Neural cell (in vitro differentiated cells): ENCODE measurements at regions not wholly inside any gene's neighbourhood (a gene's known extent, or its start where the extent isn't known, plus 50 kb on each side); places are given as distances from the start of the nearest gene placed in this dataset.

Experiments used
- H2AFZ ChIP-seq: fragments of 200-600, 300-800 bp; sonication (generic), shearing (Covaris generic); 2 replicates; pipeline ENCODE4 v1.6.0; 2014; ENCODE audit warnings: low read depth, mild to moderate bottlenecking, antibody characterized with exemption, low read length, moderate library complexity
- H3F3A ChIP-seq: fragments of 200-600 bp; shearing (Covaris generic); 2 replicates; pipeline ENCODE4 v1.6.1; 2016; ENCODE audit warnings: mild to moderate bottlenecking, moderate library complexity, mixed read lengths, antibody characterized with exemption, low read length; ENCODE audit not compliant: insufficient read depth, poor library complexity, severe bottlenecking
- H3K27ac ChIP-seq: fragments of 200-600, 300-800 bp; sonication (generic), shearing (Covaris generic); 2 replicates; pipeline ENCODE4 v1.5.1; 2014; ENCODE audit warnings: mild to moderate bottlenecking, low read length, moderate library complexity
- H3K27me3 ChIP-seq: fragments of 300-800, 200-600 bp; sonication (generic), shearing (Covaris generic); 2 replicates; pipeline ENCODE4 v1.6.0; 2014; ENCODE audit warnings: mild to moderate bottlenecking, low read depth, low read length, moderate library complexity; ENCODE audit not compliant: insufficient read depth
- H3K36me3 ChIP-seq: fragments of 300-800, 200-600 bp; sonication (generic), shearing (Covaris generic); 2 replicates; pipeline ENCODE4 v1.5.1; 2014; ENCODE audit warnings: mild to moderate bottlenecking, antibody characterized with exemption, low read length, moderate library complexity; ENCODE audit not compliant: insufficient read depth
- H3K4me2 ChIP-seq: fragments of 300-800, 200-600 bp; sonication (generic), shearing (Covaris generic); 2 replicates; pipeline ENCODE4 v1.6.0; 2014; ENCODE audit warnings: mild to moderate bottlenecking, low read length
- H3K4me3 ChIP-seq: fragments of 300-800, 200-600 bp; sonication (generic), shearing (Covaris generic); 2 replicates; pipeline ENCODE4 v1.5.1; 2014; ENCODE audit warnings: mild to moderate bottlenecking, low read length, moderate library complexity
- H3K79me2 ChIP-seq: fragments of 200-600 bp; shearing (Covaris generic); replicated peaks from 2 replicates; pipeline ENCODE4 v1.6.0; 2014; ENCODE audit warnings: mild to moderate bottlenecking, low read length, moderate library complexity; ENCODE audit not compliant: insufficient read depth
- H3K9ac ChIP-seq: fragments of 300-800, 200-600 bp; sonication (generic), shearing (Covaris generic); 2 replicates; pipeline ENCODE4 v1.6.1; 2016; ENCODE audit warnings: mild to moderate bottlenecking, low read length, mixed read lengths
- H3K9me2 ChIP-seq: fragments of 200-600 bp; shearing (Covaris generic); 2 replicates; pipeline ENCODE4 v1.6.1; 2016; ENCODE audit warnings: mild to moderate bottlenecking, low read length, mixed read lengths; ENCODE audit not compliant: insufficient read depth
- H3K9me3 ChIP-seq: fragments of 200-600, 300-800 bp; sonication (generic), shearing (Covaris generic); 2 replicates; pipeline ENCODE4 v1.6.1; 2016; ENCODE audit warnings: mild to moderate bottlenecking, mixed run types, low read length, moderate library complexity, mixed read lengths
- H4K20me1 ChIP-seq: fragments of 200-600 bp; shearing (Covaris generic); 2 replicates; pipeline ENCODE4 v1.6.1; 2016; ENCODE audit warnings: mild to moderate bottlenecking, mixed run types; ENCODE audit not compliant: insufficient read depth
- CTCF ChIP-seq: fragments of 450-650 bp; IDR thresholded peaks from 2 replicates; pipeline ENCODE4 v1.5.1; 2014; ENCODE audit warnings: antibody characterized with exemption, mild to moderate bottlenecking, moderate library complexity; ENCODE audit not compliant: poor library complexity, severe bottlenecking
- EP300 ChIP-seq: fragments of 450-650 bp; conservative IDR thresholded peaks from 2 replicates; pipeline ENCODE4 v1.6.1; 2014; ENCODE audit warnings: antibody characterized with exemption, mild to moderate bottlenecking, moderate library complexity; ENCODE audit not compliant: poor library complexity, severe bottlenecking
- EZH2 ChIP-seq: fragments of 200-600, 300-800 bp; shearing (Covaris generic), sonication (generic); IDR thresholded peaks from 2 replicates; pipeline ENCODE4 v1.6.1; 2014; ENCODE audit warnings: antibody characterized with exemption, low read length, borderline replicate concordance, mild to moderate bottlenecking; ENCODE audit not compliant: insufficient read depth, poor library complexity, severe bottlenecking
- MXI1 ChIP-seq: fragments of 450-650 bp; conservative IDR thresholded peaks from 2 replicates; pipeline ENCODE4 v1.6.1; 2014; ENCODE audit warnings: antibody characterized with exemption, mild to moderate bottlenecking; ENCODE audit not compliant: poor library complexity, severe bottlenecking
- POLR2AphosphoS5 ChIP-seq: IDR thresholded peaks from 2 replicates; pipeline ENCODE4 v1.6.1; 2012
- RAD21 ChIP-seq: fragments of 450-650 bp; conservative IDR thresholded peaks from 2 replicates; pipeline ENCODE4 v1.6.1; 2014; ENCODE audit warnings: antibody characterized with exemption, mild to moderate bottlenecking, moderate library complexity
- REST ChIP-seq: IDR thresholded peaks from 2 replicates; pipeline ENCODE4 v1.6.1; 2012; ENCODE audit warnings: borderline replicate concordance
- SMC3 ChIP-seq: fragments of 450-650 bp; conservative IDR thresholded peaks from 2 replicates; pipeline ENCODE4 v1.6.1; 2014; ENCODE audit warnings: antibody characterized with exemption, mild to moderate bottlenecking, moderate library complexity; ENCODE audit not compliant: poor library complexity
- TAF1 ChIP-seq: IDR thresholded peaks from 2 replicates; pipeline ENCODE4 v1.6.1; 2012; ENCODE audit warnings: low read depth

GRCh38 chr21:41557884-41558283 is 49.9 kb upstream of the TMPRSS2 start:
- no peaks in the 10 kb centered on the region for H3F3A ChIP-seq

More at GRCh38 chr21:41557884-41558283, 49.9 kb upstream of the TMPRSS2 start:
- Histone ChIP-seq H2AFZ (no peak overlapping the region), H3K27me3 (no peaks in the 10 kb centered on the region), H3K9me3 (no peaks in the 10 kb centered on the region), H4K20me1 (no peaks in the 10 kb centered on the region), H3K79me2 (no peaks in the 10 kb centered on the region), H3K27ac (no peak overlapping the region), H3K36me3 (no peaks in the 10 kb centered on the region), H3K9ac (no peak overlapping the region), H3K4me3 (no peak overlapping the region), H3K4me2 (no peak overlapping the region), H3K9me2 (no peaks in the 10 kb centered on the region)
- TF ChIP-seq CTCF (no peak), POLR2AphosphoS5 (no peak), TAF1 (no peak), SMC3 (no peak), EP300 (no peak), REST (no peak), RAD21 (no peak), MXI1 (no peak), EZH2 (no peak)
